Chondrocyte (in vitro differentiated cells): ENCODE measurements at regions not wholly inside any gene's neighbourhood (a gene's known extent, or its start where the extent isn't known, plus 50 kb on each side); places are given as distances from the start of the nearest gene placed in this dataset.

Experiments
- DNase-seq: peaks from one replicate; pipeline ENCODE4 v3.0.0; 2021; ENCODE audit warnings: mixed read lengths, low spot score
- H3K27ac Mint-ChIP-seq: one replicate; pipeline ENCODE4 v1.8.0; 2021; ENCODE audit warnings: mild to moderate bottlenecking, moderate library complexity, mixed read lengths; ENCODE audit not compliant: unreplicated experiment
- H3K27me3 Mint-ChIP-seq: 2 replicates; pipeline ENCODE4 v1.8.0; 2021; ENCODE audit warnings: low read depth, mixed read lengths
- H3K36me3 Mint-ChIP-seq: 2 replicates; pipeline ENCODE4 v1.8.0; 2021; ENCODE audit warnings: low read depth, mixed read lengths
- H3K4me1 Mint-ChIP-seq: 2 replicates; pipeline ENCODE4 v1.8.0; 2021; ENCODE audit warnings: low read depth, mild to moderate bottlenecking, mixed read lengths
- H3K4me3 Mint-ChIP-seq: one replicate; pipeline ENCODE4 v1.8.0; 2021; ENCODE audit warnings: mild to moderate bottlenecking, moderate library complexity, mixed read lengths; ENCODE audit not compliant: unreplicated experiment
- H3K9me3 Mint-ChIP-seq: 2 replicates; pipeline ENCODE4 v1.8.0; 2021; ENCODE audit warnings: low read depth, mixed read lengths
- TF ChIP-seq, protein P1 (sequence below): fragments of 200-600 bp; sonication (generic); IDR thresholded peaks from 2 replicates; pipeline ENCODE4 v1.5.0; 2021; ENCODE audit warnings: antibody characterized with exemption, mild to moderate bottlenecking, moderate library complexity

DNA sequence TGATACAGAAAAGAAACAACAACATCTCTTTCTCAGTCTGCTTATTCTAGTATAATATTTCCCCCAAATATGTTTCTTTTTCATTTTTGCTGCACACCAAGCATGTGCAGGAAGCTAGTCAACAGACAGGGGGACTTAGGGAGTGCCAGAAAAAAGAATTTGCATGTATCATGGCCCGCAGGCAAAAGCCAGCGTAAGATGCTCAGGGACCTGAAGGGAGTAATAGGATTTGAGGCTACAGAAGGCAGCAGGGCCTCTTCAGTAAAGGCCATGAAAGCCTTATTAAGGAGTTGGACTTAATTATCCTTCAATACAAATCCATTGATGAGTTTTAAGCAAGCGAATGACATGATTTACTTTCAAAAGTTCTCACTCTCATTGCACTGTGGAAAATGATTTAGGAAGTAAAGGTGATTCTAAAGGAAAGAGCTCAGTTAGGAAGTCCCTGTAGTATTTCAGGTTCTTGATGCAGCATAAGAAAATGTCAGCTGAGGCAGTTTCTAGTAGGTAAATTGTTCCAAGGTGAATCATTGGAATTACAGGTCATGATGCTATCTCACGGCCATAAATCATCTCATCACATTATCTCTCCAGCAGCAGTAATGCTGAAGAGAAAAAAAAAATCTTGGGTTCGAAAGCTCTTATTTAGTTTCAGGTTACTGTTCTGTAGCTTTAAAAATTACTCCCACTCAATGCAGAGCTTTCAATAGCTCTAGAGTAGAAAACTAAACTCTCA is 94.8 kb downstream of the PTCHD4 start:
- H3K4me1 Mint-ChIP-seq = no peaks in the 10 kb centered on the region
- no peak overlapping the region for H3K27ac Mint-ChIP-seq
- H3K9me3 Mint-ChIP-seq = no peaks in the 10 kb centered on the region
- no peak for DNase-seq
- H3K36me3 Mint-ChIP-seq = no peaks in the 10 kb centered on the region
- TF ChIP-seq, protein P1, sequence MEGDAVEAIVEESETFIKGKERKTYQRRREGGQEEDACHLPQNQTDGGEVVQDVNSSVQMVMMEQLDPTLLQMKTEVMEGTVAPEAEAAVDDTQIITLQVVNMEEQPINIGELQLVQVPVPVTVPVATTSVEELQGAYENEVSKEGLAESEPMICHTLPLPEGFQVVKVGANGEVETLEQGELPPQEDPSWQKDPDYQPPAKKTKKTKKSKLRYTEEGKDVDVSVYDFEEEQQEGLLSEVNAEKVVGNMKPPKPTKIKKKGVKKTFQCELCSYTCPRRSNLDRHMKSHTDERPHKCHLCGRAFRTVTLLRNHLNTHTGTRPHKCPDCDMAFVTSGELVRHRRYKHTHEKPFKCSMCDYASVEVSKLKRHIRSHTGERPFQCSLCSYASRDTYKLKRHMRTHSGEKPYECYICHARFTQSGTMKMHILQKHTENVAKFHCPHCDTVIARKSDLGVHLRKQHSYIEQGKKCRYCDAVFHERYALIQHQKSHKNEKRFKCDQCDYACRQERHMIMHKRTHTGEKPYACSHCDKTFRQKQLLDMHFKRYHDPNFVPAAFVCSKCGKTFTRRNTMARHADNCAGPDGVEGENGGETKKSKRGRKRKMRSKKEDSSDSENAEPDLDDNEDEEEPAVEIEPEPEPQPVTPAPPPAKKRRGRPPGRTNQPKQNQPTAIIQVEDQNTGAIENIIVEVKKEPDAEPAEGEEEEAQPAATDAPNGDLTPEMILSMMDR = no peak
- H3K27me3 Mint-ChIP-seq = peaks cover 1% of the 10 kb centered on the region
- no peak overlapping the region for H3K4me3 Mint-ChIP-seq

DNA sequence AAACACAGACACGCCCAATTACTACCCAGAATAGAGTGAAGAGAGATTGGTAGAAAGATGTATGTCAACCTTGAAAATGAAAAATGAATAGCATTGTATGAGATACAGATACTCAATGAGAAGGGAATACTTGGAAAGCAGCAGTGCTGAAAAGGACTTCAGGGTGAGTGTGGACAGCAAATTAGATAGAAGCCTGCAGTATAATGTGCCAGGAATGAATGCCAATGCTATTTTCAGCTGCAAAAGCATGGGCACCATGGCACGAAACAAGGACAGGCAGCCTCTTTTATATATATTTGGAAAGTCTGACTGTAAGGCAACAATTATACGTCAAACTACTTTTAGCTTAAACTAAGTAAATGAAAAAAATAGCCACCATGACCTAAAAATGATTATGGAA is 118.2 kb downstream of the PTCHD4 start:
- no peak for DNase-seq

DNA sequence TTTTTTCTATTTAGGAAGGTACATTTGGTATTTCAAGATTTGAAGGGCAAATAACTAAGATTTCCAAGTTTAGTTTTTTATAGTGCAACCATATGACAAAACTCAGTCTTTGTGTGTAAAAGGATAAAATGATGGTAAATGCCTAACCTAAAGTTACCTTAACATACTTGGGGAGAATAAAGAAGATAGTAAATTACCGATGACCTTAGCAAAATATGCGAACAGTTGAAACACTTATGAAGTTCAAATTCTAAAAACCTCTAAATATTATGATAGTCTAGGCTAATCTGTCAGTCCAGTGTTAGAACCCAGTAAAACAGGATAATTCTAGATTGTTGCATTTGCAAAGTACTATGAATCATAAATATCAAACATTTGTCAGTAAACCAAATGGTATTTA is 127.5 kb downstream of the PTCHD4 start:
- no peaks in the 10 kb centered on the region for H3K27me3 Mint-ChIP-seq
- H3K27ac Mint-ChIP-seq = no peak overlapping the region
- H3K9me3 Mint-ChIP-seq = no peaks in the 10 kb centered on the region
- DNase-seq = no peak
- H3K4me3 Mint-ChIP-seq = no peak overlapping the region
- TF ChIP-seq, protein P1 = no peak
- peaks cover 12% of the 10 kb centered on the region for H3K4me1 Mint-ChIP-seq
- no peaks in the 10 kb centered on the region for H3K36me3 Mint-ChIP-seq

More for the DNA sequence above, 118.2 kb downstream of the PTCHD4 start:
- Mint-ChIP-seq H3K36me3 (no peaks in the 10 kb centered on the region), H3K4me1 (no peaks in the 10 kb centered on the region), H3K4me3 (no peak overlapping the region), H3K27me3 (no peaks in the 10 kb centered on the region), H3K27ac (no peak overlapping the region), H3K9me3 (no peaks in the 10 kb centered on the region)
- TF ChIP-seq, protein P1 = no peak

DNA sequence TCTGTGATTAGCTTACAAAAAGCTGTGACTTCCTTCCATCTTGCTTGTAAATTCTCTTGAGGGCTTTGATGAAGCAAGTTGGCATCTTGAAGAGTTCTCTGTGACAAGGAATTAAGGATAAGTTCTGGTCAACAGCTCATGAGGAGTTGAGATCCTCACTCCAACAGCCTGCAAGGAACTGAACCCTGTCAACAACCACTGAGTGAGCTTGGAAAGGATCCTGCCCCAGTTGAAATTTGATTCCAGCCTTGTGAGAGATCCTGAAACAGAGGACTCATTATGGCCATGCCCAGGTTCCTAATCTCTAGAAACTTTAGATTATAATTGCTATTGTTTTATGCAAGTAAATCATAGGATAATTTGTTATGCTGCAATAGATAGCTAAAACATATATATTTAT is 133.7 kb downstream of the PTCHD4 start:
- TF ChIP-seq, protein P1 = no peak
- peaks cover 7% of the 10 kb centered on the region for H3K4me1 Mint-ChIP-seq
- H3K9me3 Mint-ChIP-seq = no peaks in the 10 kb centered on the region
- DNase-seq = no peak
- H3K27me3 Mint-ChIP-seq = no peaks in the 10 kb centered on the region
- no peak overlapping the region for H3K27ac Mint-ChIP-seq
- H3K36me3 Mint-ChIP-seq = no peaks in the 10 kb centered on the region
- H3K4me3 Mint-ChIP-seq = no peak overlapping the region

DNA sequence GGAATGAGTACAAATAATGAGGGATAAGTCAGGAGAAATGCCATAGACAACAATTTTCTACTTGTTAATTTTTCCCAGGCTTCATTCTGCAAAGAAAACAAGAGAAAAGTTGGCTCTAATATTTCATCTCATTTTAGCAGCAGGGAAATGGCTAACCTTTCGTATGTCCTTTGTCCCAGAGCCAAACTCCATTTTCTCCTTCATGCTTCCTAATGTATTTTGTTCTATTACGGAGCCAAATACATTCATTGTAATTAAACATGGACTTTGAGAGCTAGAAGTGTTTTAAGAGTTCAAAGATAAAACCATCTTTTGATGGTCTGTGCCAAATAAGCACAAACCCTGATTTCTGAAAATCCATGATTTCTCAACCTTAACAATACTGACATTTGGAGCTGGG is 136.9 kb downstream of the PTCHD4 start:
- TF ChIP-seq, protein P1 = no peak
- no peak for DNase-seq
- H3K27me3 Mint-ChIP-seq = no peaks in the 10 kb centered on the region
- H3K4me3 Mint-ChIP-seq = no peak overlapping the region
- H3K36me3 Mint-ChIP-seq = no peaks in the 10 kb centered on the region
- peaks cover 3% of the 10 kb centered on the region for H3K4me1 Mint-ChIP-seq
- no peak overlapping the region for H3K27ac Mint-ChIP-seq
- no peaks in the 10 kb centered on the region for H3K9me3 Mint-ChIP-seq
